ENCODE measurements at regions not wholly inside any gene's neighbourhood (a gene's known extent, or its start where the extent isn't known, plus 50 kb on each side); places are given as distances from the start of the nearest gene placed in this dataset.

GRCh38 chr10:57482259-57482658 lies 785.4 kb downstream of the IPMK start:
- DNase-seq (ENCODE audit: low spot score in 2 of 2): no peak
- Mint-ChIP-seq H3K4me1 (no peaks in the 10 kb centered on the region), H3K4me3 (no peak overlapping the region), H3K36me3 (no peaks in the 10 kb centered on the region), H3K9me3 (no peaks in the 10 kb centered on the region), H3K27ac (no peak overlapping the region), H3K27me3 (no peaks in the 10 kb centered on the region)
- ATAC-seq (ENCODE audit: low read depth): no peak

DNA sequence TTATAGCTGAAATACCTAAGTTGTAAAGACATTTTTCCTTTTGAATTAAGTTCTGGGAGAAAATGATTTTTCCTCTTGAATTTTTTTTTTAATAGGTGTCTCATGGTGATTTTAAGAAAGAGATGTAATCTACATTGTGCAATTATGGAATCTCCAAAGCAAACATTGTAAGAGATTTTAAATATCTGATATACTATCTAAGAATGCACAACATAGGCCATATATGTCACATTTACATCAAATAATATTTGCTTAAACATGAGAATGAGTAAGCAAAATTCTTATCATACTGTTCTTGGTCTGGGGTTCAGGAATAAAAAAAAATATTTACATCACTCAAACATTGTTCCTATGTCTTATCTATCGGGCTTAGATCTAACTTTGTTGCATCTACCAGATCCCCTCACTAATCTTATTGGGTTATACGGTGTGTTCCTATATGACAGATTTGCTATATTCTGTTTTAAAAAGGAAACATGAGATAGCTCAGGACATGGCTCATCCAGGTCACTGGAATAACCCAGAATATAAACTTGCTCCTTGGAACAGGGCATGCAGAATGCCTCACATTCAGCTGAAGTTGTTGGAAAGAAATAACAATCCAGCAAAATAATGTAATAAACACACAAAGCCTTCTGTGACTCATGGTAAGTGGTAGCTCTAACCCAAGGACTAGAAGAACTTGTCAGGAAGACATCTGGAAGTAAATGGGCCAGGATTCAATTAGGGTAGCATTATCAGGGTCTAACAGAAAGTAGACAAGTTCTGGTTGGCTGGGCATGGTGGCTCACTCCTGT lies 794.7 kb downstream of the IPMK start:
- DNase-seq (ENCODE audit: low spot score in 2 of 2) (no peak), ATAC-seq (ENCODE audit: low read depth) (no peak)
- H3K4me3 Mint-ChIP-seq: no peak overlapping the region
- no peak overlapping the region for H3K27ac Mint-ChIP-seq
- H3K27me3 Mint-ChIP-seq: no peaks in the 10 kb centered on the region
- H3K9me3 Mint-ChIP-seq: no peaks in the 10 kb centered on the region
- no peaks in the 10 kb centered on the region for H3K36me3 Mint-ChIP-seq
- no peaks in the 10 kb centered on the region for H3K4me1 Mint-ChIP-seq

DNA sequence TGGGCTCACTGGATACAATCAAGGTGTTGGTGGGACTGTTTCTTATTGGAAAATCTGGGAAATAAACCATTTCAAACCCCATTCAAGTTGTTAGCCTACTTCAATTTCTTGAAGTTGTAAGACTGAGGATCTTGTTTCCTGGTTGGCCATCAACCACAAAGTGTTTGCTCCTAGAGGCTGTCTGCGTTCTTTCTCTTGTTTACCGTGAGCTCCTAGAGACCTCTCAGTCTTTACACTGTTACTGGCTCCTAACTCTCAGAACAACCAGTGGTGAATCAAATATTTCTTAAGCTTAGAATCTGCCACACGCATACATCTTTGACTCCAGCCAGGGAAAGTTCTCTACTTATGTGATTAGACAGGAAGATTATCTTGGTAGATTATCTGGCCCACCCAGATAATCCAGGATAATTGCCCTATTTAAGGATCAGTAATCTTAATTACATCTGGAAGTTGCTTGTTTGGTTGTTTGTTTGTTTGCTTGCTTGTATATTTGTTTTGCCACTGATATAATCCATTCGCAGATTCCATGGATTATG lies 798.7 kb downstream of the IPMK start:
- ATAC-seq (ENCODE audit: low read depth) (no peak), DNase-seq (ENCODE audit: low spot score in 2 of 2) (no peak)
- Mint-ChIP-seq H3K4me3 (no peak overlapping the region), H3K27me3 (no peaks in the 10 kb centered on the region), H3K4me1 (no peaks in the 10 kb centered on the region), H3K27ac (no peak overlapping the region), H3K9me3 (no peaks in the 10 kb centered on the region), H3K36me3 (no peaks in the 10 kb centered on the region)

DNA sequence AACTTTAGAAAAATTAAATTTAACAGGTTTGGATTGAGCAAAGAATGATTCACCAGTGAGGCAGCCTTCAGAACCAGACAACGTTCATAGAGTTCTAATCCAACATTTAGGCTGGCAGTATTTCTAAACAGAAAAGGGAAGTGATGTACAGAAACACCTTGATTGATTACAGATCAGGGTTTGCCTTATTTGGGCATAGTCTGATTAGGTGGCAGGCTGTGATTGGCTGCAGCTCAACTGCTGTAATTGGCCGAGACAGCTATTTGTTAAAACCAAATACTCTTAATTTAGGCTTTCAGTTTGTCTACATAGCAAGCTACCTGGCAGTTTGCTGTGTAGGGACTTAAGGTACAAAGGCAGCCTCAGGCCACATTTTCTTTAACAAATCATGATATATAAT lies 802.5 kb downstream of the IPMK start:
- H3K36me3 Mint-ChIP-seq: no peaks in the 10 kb centered on the region
- no peaks in the 10 kb centered on the region for H3K27me3 Mint-ChIP-seq
- no peaks in the 10 kb centered on the region for H3K9me3 Mint-ChIP-seq
- no peak overlapping the region for H3K4me3 Mint-ChIP-seq
- ATAC-seq (ENCODE audit: low read depth) (no peak), DNase-seq (ENCODE audit: low spot score in 2 of 2) (no peak)
- H3K27ac Mint-ChIP-seq: no peak overlapping the region
- H3K4me1 Mint-ChIP-seq: no peaks in the 10 kb centered on the region

- H3K27me3 Mint-ChIP-seq: no peaks in the 10 kb centered on the region
- ATAC-seq (ENCODE audit: low read depth): no peak
- no peaks in the 10 kb centered on the region for H3K9me3 Mint-ChIP-seq
- H3K4me3 Mint-ChIP-seq: no peak overlapping the region
- no peaks in the 10 kb centered on the region for H3K36me3 Mint-ChIP-seq
- DNase-seq (ENCODE audit: low spot score in 2 of 2): no peak
- H3K4me1 Mint-ChIP-seq: no peaks in the 10 kb centered on the region
- H3K27ac Mint-ChIP-seq: no peak overlapping the region
Measured at GRCh38 chr10:57460540-57460939, 807.2 kb downstream of the IPMK start.

GRCh38 chr10:57457972-57458512 lies 809.7 kb downstream of the IPMK start:
- Mint-ChIP-seq H3K27ac (no peak overlapping the region), H3K36me3 (no peaks in the 10 kb centered on the region), H3K4me1 (no peaks in the 10 kb centered on the region), H3K27me3 (no peaks in the 10 kb centered on the region), H3K9me3 (no peaks in the 10 kb centered on the region), H3K4me3 (no peak overlapping the region)
- DNase-seq (ENCODE audit: low spot score in 2 of 2): no peak
- no peak for ATAC-seq (ENCODE audit: low read depth)

GRCh38 chr10:57430376-57430775 lies 837.3 kb downstream of the IPMK start:
- no peaks in the 10 kb centered on the region for H3K27me3 Mint-ChIP-seq
- no peaks in the 10 kb centered on the region for H3K36me3 Mint-ChIP-seq
- DNase-seq (ENCODE audit: low spot score in 2 of 2) (no peak), ATAC-seq (ENCODE audit: low read depth) (no peak)
- no peak overlapping the region for H3K27ac Mint-ChIP-seq
- no peaks in the 10 kb centered on the region for H3K4me1 Mint-ChIP-seq
- H3K9me3 Mint-ChIP-seq: no peaks in the 10 kb centered on the region
- H3K4me3 Mint-ChIP-seq: no peak overlapping the region

- Mint-ChIP-seq H3K9me3 (peaks cover 4% of the 10 kb centered on the region), H3K4me1 (no peaks in the 10 kb centered on the region), H3K4me3 (no peak overlapping the region), H3K36me3 (no peaks in the 10 kb centered on the region), H3K27me3 (no peaks in the 10 kb centered on the region), H3K27ac (no peak overlapping the region)
- DNase-seq (ENCODE audit: low spot score in 2 of 2): no peak
- no peak for ATAC-seq (ENCODE audit: low read depth)
Measured at GRCh38 chr10:57420881-57421280, 846.8 kb downstream of the IPMK start.

DNA sequence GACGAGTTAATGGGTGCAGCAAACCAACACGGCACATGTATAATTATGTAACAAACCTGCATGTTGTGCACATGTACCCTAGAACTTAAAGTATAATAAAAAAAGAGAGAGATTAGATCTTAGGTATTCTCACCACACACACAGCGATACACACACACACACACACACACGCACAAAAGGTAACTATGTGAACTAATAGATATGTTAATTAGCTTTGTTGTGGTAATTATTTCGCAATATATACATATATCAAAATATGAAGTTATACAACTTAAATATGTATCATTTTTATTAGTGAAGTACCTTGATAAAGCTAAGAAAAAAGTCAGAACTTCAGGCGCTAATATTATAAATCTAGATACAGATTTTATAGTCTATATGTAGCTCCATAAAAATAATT lies 849.2 kb downstream of the IPMK start:
- no peak overlapping the region for H3K27ac Mint-ChIP-seq
- no peaks in the 10 kb centered on the region for H3K4me1 Mint-ChIP-seq
- H3K9me3 Mint-ChIP-seq: peaks cover 6% of the 10 kb centered on the region
- no peaks in the 10 kb centered on the region for H3K27me3 Mint-ChIP-seq
- DNase-seq (ENCODE audit: low spot score in 2 of 2) (no peak), ATAC-seq (ENCODE audit: low read depth) (no peak)
- H3K36me3 Mint-ChIP-seq: no peaks in the 10 kb centered on the region
- no peak overlapping the region for H3K4me3 Mint-ChIP-seq

- no peak for DNase-seq (ENCODE audit: low spot score in 2 of 2)
- Mint-ChIP-seq H3K4me1 (no peaks in the 10 kb centered on the region), H3K9me3 (no peaks in the 10 kb centered on the region), H3K27ac (no peak overlapping the region), H3K36me3 (no peaks in the 10 kb centered on the region), H3K27me3 (no peaks in the 10 kb centered on the region), H3K4me3 (no peak overlapping the region)
- ATAC-seq (ENCODE audit: low read depth): no peak
Measured at GRCh38 chr10:57395923-57396322, 871.8 kb downstream of the IPMK start.

DNA sequence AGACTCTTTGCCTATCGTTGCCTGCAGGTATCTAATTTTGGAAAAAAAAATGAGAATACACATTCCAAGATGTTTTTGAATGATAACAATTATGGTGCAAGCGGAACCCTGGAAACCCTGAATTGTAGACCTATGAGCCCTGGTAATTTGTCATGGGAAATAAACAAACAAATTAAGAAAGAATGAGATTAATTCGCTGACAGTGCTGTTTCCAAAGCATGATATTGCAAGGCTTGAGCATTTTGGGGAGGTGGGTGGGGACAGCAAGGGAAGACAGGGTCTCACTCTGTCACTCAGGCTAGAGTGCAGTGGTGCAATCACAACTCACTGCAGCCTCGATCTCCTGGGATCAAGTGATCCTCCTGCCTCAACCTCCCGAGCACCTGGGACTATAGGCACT lies 900.3 kb downstream of the IPMK start:
- H3K27me3 Mint-ChIP-seq: no peaks in the 10 kb centered on the region
- DNase-seq (ENCODE audit: low spot score in 2 of 2) (no peak), ATAC-seq (ENCODE audit: low read depth) (no peak)
- no peaks in the 10 kb centered on the region for H3K9me3 Mint-ChIP-seq
- no peaks in the 10 kb centered on the region for H3K36me3 Mint-ChIP-seq
- no peak overlapping the region for H3K4me3 Mint-ChIP-seq
- H3K4me1 Mint-ChIP-seq: no peaks in the 10 kb centered on the region
- H3K27ac Mint-ChIP-seq: no peak overlapping the region

DNA sequence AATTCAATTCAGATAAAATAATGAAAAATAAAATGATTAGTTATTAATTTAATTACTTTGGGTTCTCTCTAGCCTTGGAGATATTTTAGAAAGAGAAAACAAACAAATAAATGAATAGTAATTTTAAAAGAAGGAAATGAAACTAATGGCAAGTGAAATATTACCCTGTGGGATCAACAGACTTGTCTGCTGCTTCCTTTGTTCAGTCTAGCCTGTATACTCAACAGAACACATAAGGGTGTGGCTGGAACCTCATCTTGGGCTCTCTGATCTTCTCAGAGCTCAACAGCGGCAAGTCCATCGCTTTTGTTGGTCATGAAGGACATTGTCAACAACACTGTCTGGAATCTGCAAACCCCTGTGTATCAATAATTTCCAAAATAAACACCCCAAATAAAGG lies 904.9 kb downstream of the IPMK start:
- Mint-ChIP-seq H3K9me3 (no peaks in the 10 kb centered on the region), H3K27ac (no peak overlapping the region), H3K4me3 (no peak overlapping the region), H3K27me3 (no peaks in the 10 kb centered on the region), H3K4me1 (no peaks in the 10 kb centered on the region), H3K36me3 (no peaks in the 10 kb centered on the region)
- DNase-seq (ENCODE audit: low spot score in 2 of 2): no peak
- ATAC-seq (ENCODE audit: low read depth): no peak

DNA sequence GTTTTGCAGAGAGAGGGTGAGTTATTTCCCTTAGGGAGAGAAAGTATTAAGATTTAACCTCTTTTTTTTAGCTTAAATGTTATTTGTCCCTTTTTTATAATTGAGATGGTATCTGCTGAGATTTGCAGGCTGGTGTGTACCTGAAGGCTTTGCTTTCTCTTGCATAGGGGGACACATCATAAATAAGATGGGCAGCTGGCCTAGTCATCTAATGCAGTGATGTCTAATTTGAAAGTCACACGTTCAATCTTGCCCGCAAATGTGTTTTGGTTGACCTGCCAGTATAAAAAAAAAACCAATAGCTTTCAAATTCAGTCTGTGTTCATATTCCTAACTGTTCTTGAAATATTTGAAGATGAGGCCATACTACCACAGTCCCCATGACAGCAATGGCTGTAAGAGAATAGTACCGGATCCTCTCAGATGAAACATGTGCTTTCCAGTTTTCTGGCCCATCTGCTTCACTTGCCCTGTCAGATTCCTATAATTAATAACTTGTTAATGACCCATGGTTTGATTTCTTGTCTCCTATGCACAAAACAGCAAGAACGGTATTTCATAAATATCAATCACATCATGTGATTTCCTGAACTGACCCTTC lies 914.2 kb downstream of the IPMK start:
- ATAC-seq (ENCODE audit: low read depth): no peak
- peaks cover 3% of the 10 kb centered on the region for H3K27me3 Mint-ChIP-seq
- H3K4me1 Mint-ChIP-seq: no peaks in the 10 kb centered on the region
- H3K4me3 Mint-ChIP-seq: no peak overlapping the region
- H3K9me3 Mint-ChIP-seq: peaks cover 2% of the 10 kb centered on the region
- no peak overlapping the region for H3K27ac Mint-ChIP-seq
- DNase-seq (ENCODE audit: low spot score in 2 of 2): no peak
- H3K36me3 Mint-ChIP-seq: no peaks in the 10 kb centered on the region

GRCh38 chr10:57351076-57351475 lies 916.6 kb downstream of the IPMK start:
- Mint-ChIP-seq H3K27me3 (peaks cover 4% of the 10 kb centered on the region), H3K27ac (no peak overlapping the region), H3K36me3 (no peaks in the 10 kb centered on the region), H3K9me3 (peaks cover 4% of the 10 kb centered on the region), H3K4me3 (no peak overlapping the region), H3K4me1 (no peaks in the 10 kb centered on the region)
- ATAC-seq (ENCODE audit: low read depth) (no peak), DNase-seq (ENCODE audit: low spot score in 2 of 2) (no peak)

Data from memory B cell (primary cell).